Activated naive CD4-positive, alpha-beta T cell treated with Interleukin-2 at 50 U/mL for 16 hours (primary cell): ENCODE measurements at regions not wholly inside any gene's neighbourhood (a gene's known extent, or its start where the extent isn't known, plus 50 kb on each side); places are given as distances from the start of the nearest gene placed in this dataset.
"Not testable (repeated sequence)": the region's sequence is repeated elsewhere in the genome, so short reads cannot be mapped to it uniquely, and the experiment has no call there.

Experiments
- DNase-seq: peaks from one replicate; pipeline ENCODE4 v3.0.0-alpha.2; 2020

DNA sequence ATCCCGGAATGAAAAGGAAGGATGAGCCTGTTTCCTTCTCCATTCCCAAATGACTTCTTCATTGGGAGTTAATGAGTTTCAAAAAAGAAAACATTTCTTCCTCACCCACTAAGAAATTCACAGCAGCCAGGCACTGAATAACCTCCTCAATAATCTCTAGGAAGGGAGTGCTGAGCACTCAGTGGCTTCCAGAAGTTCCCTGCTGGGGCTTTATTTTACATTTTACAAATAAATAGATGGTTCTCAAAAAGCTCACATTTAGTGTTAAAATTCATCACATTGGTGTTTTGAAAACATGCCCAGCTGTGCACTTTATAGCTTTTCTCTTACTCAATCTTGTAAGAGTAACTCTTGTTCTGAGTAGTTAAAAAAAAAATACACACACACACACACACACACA is 148.9 kb upstream of the PFKP start:
- DNase-seq = no peak

GRCh38 chr10:2917926-2918325 is 149.4 kb upstream of the PFKP start:
- DNase-seq = no peak

- DNase-seq = no peak
Observed at GRCh38 chr10:2915412-2915811, 151.9 kb upstream of the PFKP start.

DNA sequence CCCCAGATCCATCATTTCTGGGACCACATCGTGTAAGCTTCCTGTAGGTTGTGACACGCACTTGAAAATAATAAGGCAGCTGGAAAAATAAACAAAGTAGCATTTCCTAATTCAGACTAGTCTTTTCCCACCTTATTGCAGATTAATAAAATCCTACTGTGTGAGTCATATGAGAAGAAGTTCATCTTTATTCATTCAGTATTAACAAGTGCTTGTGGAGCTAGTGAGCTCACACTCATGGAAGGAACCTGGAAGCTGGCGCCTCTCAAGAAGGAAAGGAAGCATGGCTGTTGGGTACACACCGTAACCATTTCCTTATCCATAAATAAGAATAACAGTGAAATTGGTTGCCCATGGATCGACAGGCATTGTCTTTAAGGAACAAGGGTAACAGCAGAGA is 152.6 kb upstream of the PFKP start:
- no peak for DNase-seq

DNA sequence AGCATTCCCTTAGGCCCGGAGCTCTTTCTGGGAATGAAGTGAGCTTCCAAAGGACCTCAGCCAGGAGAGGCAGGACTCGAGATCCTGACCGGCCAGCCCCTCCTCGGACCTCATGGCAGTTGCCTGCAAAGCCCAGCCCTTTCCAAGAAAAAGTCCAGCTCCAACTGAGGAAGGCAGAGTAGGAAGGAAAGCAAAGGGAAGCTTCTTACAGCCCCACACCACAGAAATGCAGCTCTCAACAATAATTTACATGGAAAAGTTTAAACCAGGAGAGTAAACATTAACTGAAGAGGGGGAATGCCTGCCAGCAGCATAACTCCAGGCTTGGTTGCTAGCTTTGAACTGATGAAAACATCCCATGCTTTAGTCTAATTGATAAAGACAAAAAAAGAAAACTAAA is 153.9 kb upstream of the PFKP start:
- no peak for DNase-seq

GRCh38 chr10:2910656-2911055 is 156.7 kb upstream of the PFKP start:
- DNase-seq = no peak

- DNase-seq = no peak
Observed at GRCh38 chr10:2909921-2910320, 157.4 kb upstream of the PFKP start.

- no peak for DNase-seq
Observed at GRCh38 chr10:2908851-2909630, 158.3 kb upstream of the PFKP start.

- DNase-seq = no peak
Observed at GRCh38 chr10:2906974-2907373, 160.4 kb upstream of the PFKP start.

GRCh38 chr10:2905851-2906250 is 161.5 kb upstream of the PFKP start:
- DNase-seq = no peak

GRCh38 chr10:2900530-2900929 is 166.8 kb upstream of the PFKP start:
- DNase-seq = no peak

- DNase-seq = no peak
Observed at GRCh38 chr10:2899246-2899951, 167.9 kb upstream of the PFKP start.

DNA sequence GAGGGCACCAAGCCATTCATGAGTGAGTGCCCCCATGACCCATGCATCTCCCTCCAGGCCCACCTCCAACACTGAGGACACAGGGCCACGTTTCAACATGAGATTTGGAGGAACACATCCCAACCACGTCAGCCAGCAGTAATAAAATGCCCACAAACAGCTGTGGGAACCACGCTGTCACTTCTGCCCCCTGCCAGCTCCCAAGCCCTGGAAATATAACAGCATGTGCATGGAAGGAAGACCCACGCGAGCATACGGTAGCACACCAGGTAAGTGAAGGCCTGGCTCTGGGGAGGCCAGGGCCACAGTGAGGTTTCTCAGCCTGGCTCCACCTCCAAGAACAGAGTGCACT is 168.9 kb upstream of the PFKP start:
- DNase-seq = no peak

- no peak for DNase-seq
Observed at GRCh38 chr10:2897619-2898508, 169.5 kb upstream of the PFKP start.

GRCh38 chr10:2896334-2896733 is 171.0 kb upstream of the PFKP start:
- DNase-seq = not testable (repeated sequence)

- DNase-seq = no peak
Observed at GRCh38 chr10:2895594-2896196, 171.7 kb upstream of the PFKP start.

- no peak for DNase-seq
Observed at GRCh38 chr10:2893991-2894390, 173.4 kb upstream of the PFKP start.

DNA sequence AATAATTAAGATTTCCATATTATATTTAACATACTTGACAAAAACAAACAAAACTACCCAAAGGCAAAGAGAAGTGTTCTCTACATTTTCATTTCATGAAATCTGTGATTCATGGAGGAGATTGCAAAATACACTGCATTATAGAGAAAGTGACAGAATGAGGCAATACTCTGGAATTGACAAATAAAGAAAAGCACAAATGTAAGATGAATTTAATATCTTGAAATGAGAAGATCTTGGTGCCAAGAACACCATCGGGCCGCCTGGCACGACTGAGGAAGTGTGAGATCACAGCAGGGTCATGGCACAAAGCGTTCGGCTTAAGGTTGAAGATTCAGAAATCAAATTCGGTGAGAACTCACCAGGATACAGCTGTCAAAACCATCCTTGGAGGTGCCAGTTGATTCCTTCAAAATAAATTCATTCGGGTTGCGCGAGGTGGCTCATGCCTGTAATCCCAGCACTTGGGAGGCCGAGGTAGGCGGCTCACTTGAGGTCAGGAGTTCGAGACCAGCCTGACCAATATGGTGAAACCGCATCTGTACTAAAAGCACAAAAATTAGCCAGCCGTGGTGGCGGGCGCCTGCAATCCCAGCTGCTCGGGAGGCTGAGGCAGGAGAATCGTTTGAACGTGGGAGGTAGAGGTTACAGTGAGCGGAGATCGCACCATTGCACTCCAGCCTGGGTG is 174.0 kb upstream of the PFKP start:
- no peak for DNase-seq

GRCh38 chr10:2891770-2892124 is 175.6 kb upstream of the PFKP start:
- DNase-seq = no peak

DNA sequence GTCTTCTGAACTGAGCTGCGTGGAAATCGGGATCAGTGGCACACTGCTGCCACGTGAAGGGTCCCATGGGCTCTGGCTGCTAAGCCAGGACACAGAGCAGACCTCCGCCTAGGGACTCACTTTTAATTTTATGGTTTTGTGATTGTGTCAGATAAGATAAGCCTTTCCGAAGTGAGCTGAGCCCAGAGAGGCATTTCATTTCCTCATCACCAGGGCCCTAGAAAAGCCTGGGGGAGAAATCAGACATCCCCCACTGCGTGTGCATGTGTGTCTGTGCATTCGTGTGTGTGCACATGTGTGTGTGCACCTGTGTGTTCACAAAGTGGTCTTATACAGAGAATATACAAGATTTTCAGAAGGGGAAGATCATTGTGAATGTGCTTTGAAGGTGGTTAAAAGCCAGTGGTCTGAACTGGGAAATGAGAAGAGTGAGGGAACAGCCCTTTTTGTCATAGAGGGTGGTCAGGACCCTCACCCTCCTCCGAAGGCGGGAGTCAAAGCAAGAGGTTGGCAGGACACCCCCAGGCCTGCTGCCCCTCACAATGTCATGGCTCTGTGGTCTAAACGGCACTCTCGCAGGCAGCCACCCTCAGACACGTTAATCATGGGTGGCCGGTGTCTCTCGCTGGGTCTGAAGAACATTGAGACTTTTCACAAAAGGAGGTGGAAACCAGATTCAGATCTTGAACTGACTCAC is 176.1 kb upstream of the PFKP start:
- DNase-seq = no peak

- DNase-seq = no peak
Observed at GRCh38 chr10:2890093-2890492, 177.3 kb upstream of the PFKP start.

DNA sequence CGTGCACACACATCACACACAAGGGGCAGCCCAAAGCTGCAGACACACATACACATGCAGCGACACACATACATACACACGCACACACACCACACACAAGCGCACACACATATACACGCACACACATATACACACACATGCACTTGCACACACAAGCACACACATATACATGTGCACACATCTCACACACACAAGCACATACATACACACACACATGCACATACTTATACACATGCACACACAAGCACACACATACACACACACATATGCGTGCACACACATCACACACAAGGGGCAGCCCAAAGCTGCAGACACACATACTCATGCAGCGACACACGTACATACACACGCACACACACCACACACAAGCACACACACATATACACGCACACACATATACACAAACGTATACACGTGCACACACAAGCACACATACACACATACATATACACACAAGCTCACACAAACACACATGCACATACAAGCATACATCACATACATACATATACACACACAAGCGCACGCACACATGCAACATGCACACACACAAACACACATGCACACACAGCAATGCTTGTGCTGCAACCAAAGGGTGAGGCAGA is 178.8 kb upstream of the PFKP start:
- DNase-seq = no peak
